Posterior vena cava (tissue), 2 donors: ENCODE measurements at regions not wholly inside any gene's neighbourhood (a gene's known extent, or its start where the extent isn't known, plus 50 kb on each side); places are given as distances from the start of the nearest gene placed in this dataset.

Experiments
- microRNA-seq, 2 donors: library from miRNA; unstranded; fragments of <30 nt; microRNA quantifications; one replicate each; pipeline ENCODE4 v1.2.0, GENCODE V29; 2020 to 2021; ENCODE audit warnings: borderline microRNAs expressed in 2 of 2
- donor health status: DM: yes; HTN: yes; CAD: no.
- donor health status: DM: yes; HTN: yes; CAD: no.

Small RNA genes lying in the stretch of these regions (microRNA-seq; reads per million reads assigned to microRNA genes)
- gene MIR4255, result 0 reads per million in 2 donors
